Adrenal gland (tissue), 9 donors: ENCODE measurements at regions not wholly inside any gene's neighbourhood (a gene's known extent, or its start where the extent isn't known, plus 50 kb on each side); places are given as distances from the start of the nearest gene placed in this dataset.

ENCODE experiments used
- DNase-seq, 7 donors: peaks; one replicate each; pipeline ENCODE4 v3.0.0-alpha.2; 2019 to 2020
- H3K27ac ChIP-seq, 5 donors: fragments of 200-600 bp; sonication (generic) in 4 of 5; 1 replicate in 3 of 5; 2 replicates in 2 of 5; pipeline versions ENCODE4 v1.5.1 to v1.8.0; 2016 to 2020; ENCODE audit warnings: mild to moderate bottlenecking in 1 of 5
- H3K27me3 ChIP-seq: fragments of 200-600 bp; 2 replicates; pipeline ENCODE4 v1.8.0; 2021
- H3K36me3 ChIP-seq, 2 donors: fragments of 200-600 bp; replicated peaks in 1 of 2; 1 replicate in 1 of 2; 2 replicates in 1 of 2; pipeline versions ENCODE4 v1.5.1 to v1.8.0; 2018 to 2022
- H3K4me1 ChIP-seq, 2 donors: fragments of 200-600 bp; replicated peaks in 1 of 2; 1 replicate in 1 of 2; 2 replicates in 1 of 2; pipeline versions ENCODE4 v1.5.1 to v1.8.0; 2018 to 2021
- H3K4me3 ChIP-seq, 4 donors: fragments of 200-600 bp; sonication (generic) in 3 of 4; one replicate each; pipeline ENCODE4 v1.5.1; 2016 to 2018
- H3K9me3 ChIP-seq, 3 donors: fragments of 200-600 bp; sonication (generic) in 1 of 3; replicated peaks in 1 of 3; 1 replicate in 2 of 3; 2 replicates in 1 of 3; pipeline versions ENCODE4 v1.5.1 to v1.8.0; 2016 to 2021
- CTCF ChIP-seq, 6 experiments: fragments of 450-650 bp in 4 of 6; fragments of 200-600 bp in 2 of 6; sonication (generic) in 1 of 6; IDR thresholded peaks; 1 replicate in 5 of 6; 2 replicates in 1 of 6; pipeline versions ENCODE4 v1.5.1 to v1.8.0; 2016 to 2021; ENCODE audit warnings: antibody characterized with exemption in 6 of 6, mild to moderate bottlenecking in 2 of 6, moderate library complexity in 1 of 6
- POLR2A ChIP-seq, 2 donors: fragments of 450-650 bp; IDR thresholded peaks; one replicate each; pipeline ENCODE4 v1.6.1; 2017; ENCODE audit warnings: antibody characterized with exemption in 2 of 2, mild to moderate bottlenecking in 2 of 2, moderate library complexity in 1 of 2
- WGBS, 4 donors: extraction: QIAGEN DNeasy Blood & Tissue Kit in 2 of 4; methylation state at CpG; one replicate each; pipeline versions ENCODE4 v1.1.5 to v1.1.7; 2013 to 2017; 5-methylcytosine and 5-hydroxymethylcytosine counted together
- intact Hi-C, 2 donors: fragments of 100-400 bp; cut with DNase I; formaldehyde crosslinking; loops; one replicate each; pipeline versions ENCODE4 v1.14.1 to v1.15.0; 2022 to 2023
- donor health status: healthy with polysubstance abuse.
- donor health status: Bipolar disorder and iron deficiency.
- donor health status: DM: yes; HTN: yes; CAD: no.
- donor health status: DM: no; HTN: no; CAD: no.
- donor health status: DM: no; HTN: no; CAD: no.

DNA sequence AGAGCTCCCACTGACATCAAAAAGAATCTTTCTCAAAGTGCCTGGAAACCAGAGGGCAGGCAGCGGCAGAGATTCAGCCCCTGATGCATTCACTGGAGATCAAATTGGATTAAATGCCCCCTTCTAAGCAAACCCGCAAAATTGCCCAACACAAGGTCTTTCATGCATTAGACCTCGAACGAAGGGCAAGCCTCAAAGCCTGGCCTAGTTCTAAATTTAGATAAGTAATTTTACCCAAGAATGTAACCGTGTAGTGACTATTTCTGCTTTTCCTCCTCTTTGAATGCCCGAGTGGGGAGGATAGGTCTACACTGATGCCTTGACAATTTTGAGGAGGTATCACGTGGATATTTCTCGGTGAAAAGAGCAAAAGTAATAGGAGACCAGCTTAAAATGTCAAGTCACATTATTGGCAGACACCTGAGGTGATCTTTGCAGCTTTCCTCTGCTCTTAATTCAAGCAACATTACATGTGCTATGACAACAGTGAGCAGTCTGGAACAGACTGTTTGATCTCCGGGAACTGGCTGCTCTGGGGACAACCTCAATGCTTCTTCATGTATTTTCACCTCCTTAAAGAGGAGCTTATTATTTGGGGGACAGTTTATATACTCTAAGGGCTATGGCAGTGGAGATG lies 1263.5 kb upstream of the AUTS2 start:
- no peaks in the 10 kb centered on the region for H3K27me3 ChIP-seq
- 52 to 57% (median 54%) methylated on average over 9 of the region's 9 CpGs for WGBS, 4 donors
- DNase-seq: no peak
- no peaks in the 10 kb centered on the region for H3K4me1 ChIP-seq
- H3K27ac ChIP-seq: no peak overlapping the region
- intact Hi-C loops: no loop called here
- no peaks in the 10 kb centered on the region for H3K36me3 ChIP-seq
- no peak overlapping the region for H3K4me3 ChIP-seq
- peaks cover 0 to 5% (median 0%) of the 10 kb centered on the region in 3 donors for H3K9me3 ChIP-seq
- TF ChIP-seq POLR2A (IDR thresholded peaks at IDR 0.05) (no peak), CTCF (IDR thresholded peaks at IDR 0.05) (no peak)

DNA sequence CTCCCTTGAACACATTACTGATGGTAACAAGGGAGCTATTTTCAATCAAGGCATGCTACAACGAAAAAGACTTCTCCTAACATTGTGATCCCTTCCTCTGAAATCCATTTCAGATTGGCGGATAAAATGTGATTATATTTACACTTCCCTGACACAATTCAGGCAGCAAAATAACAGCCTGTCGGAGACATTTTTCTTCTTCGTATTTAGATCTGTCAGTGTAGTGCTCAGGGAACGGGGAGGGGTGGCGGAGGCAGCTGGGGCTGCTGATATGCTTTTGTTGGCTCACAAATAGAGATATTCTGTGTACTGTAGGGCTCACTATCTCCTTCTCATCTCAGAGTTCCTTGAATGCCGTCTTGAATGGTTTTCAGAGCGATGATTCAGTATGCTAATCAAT lies 1261.7 kb upstream of the AUTS2 start:
- no peak for DNase-seq
- 49 to 77% (median 63%) methylated on average over 8 of the region's 8 CpGs for WGBS, 4 donors
- H3K4me1 ChIP-seq: no peaks in the 10 kb centered on the region
- H3K9me3 ChIP-seq: no peaks in the 10 kb centered on the region
- H3K4me3 ChIP-seq: no peak overlapping the region
- H3K27me3 ChIP-seq: no peaks in the 10 kb centered on the region
- TF ChIP-seq POLR2A (IDR thresholded peaks at IDR 0.05): no peak
- no peak for TF ChIP-seq CTCF (IDR thresholded peaks at IDR 0.05)
- no peaks in the 10 kb centered on the region for H3K36me3 ChIP-seq
- intact Hi-C loops: no loop called here
- no peak overlapping the region for H3K27ac ChIP-seq

- Histone ChIP-seq H3K36me3 (no peaks in the 10 kb centered on the region), H3K4me1 (no peaks in the 10 kb centered on the region), H3K27ac (no peak overlapping the region), H3K4me3 (no peak overlapping the region), H3K27me3 (no peaks in the 10 kb centered on the region), H3K9me3 (no peaks in the 10 kb centered on the region)
- intact Hi-C loops: no loop called here
- no peak for DNase-seq
- WGBS, 4 donors: 89 to 93% (median 92%) methylated on average over 3 of the region's 3 CpGs
- TF ChIP-seq CTCF (IDR thresholded peaks at IDR 0.05) (no peak), POLR2A (IDR thresholded peaks at IDR 0.05) (no peak)
Measured at GRCh38 chr7:68348401-68348800, 1249.9 kb upstream of the AUTS2 start.

- Histone ChIP-seq H3K4me3 (no peak overlapping the region), H3K27me3 (no peaks in the 10 kb centered on the region), H3K4me1 (no peaks in the 10 kb centered on the region), H3K27ac (no peak overlapping the region), H3K36me3 (no peaks in the 10 kb centered on the region), H3K9me3 (no peaks in the 10 kb centered on the region)
- 62 to 76% (median 67%) methylated on average over 7 of the region's 7 CpGs for WGBS, 4 donors
- DNase-seq: no peak
- intact Hi-C loops: no loop called here
- no peak for TF ChIP-seq POLR2A (IDR thresholded peaks at IDR 0.05)
- no peak for TF ChIP-seq CTCF (IDR thresholded peaks at IDR 0.05)
Measured at GRCh38 chr7:68362745-68363518, 1235.3 kb upstream of the AUTS2 start.
